Esophagus squamous epithelium (tissue), 4 donors: ENCODE measurements at regions not wholly inside any gene's neighbourhood (a gene's known extent, or its start where the extent isn't known, plus 50 kb on each side); places are given as distances from the start of the nearest gene placed in this dataset.

Experiments used
- CTCF ChIP-seq, 6 experiments: fragments of 450-650 bp in 4 of 6; fragments of 200-600 bp in 2 of 6; sonication (generic) in 2 of 6; IDR thresholded peaks; one replicate each; pipeline ENCODE4 v1.5.1; 2016 to 2019; ENCODE audit warnings: antibody characterized with exemption in 6 of 6, mild to moderate bottlenecking in 4 of 6, moderate library complexity in 4 of 6
- POLR2A ChIP-seq, 4 donors: fragments of 450-650 bp; IDR thresholded peaks; one replicate each; pipeline ENCODE4 v1.6.1; 2017; ENCODE audit warnings: antibody characterized with exemption in 4 of 4, mild to moderate bottlenecking in 4 of 4, moderate library complexity in 3 of 4

- no peak for TF ChIP-seq CTCF (IDR thresholded peaks at IDR 0.05)
- no peak for TF ChIP-seq POLR2A (IDR thresholded peaks at IDR 0.05)
Observed at GRCh38 chr3:106276151-106276550, 407.3 kb upstream of the CBLB start.
